SJCRH30 (cell line): ENCODE measurements at regions not wholly inside any gene's neighbourhood (a gene's known extent, or its start where the extent isn't known, plus 50 kb on each side); places are given as distances from the start of the nearest gene placed in this dataset.

ENCODE experiments used
- DNase-seq, 2 experiments: peaks; one replicate each; pipeline ENCODE4 v3.0.0-alpha.2; 2015 to 2020
- H3K27ac ChIP-seq: fragments of 250-450 bp; sonication (Bioruptor Pico); 2 replicates; pipeline ENCODE4 v1.5.1; 2020; ENCODE audit warnings: mild to moderate bottlenecking, moderate library complexity
- H3K27me3 ChIP-seq: fragments of 250-450 bp; sonication (Bioruptor Pico); 2 replicates; pipeline ENCODE4 v1.5.1; 2020; ENCODE audit warnings: mild to moderate bottlenecking, moderate library complexity
- H3K36me3 ChIP-seq: fragments of 250-450 bp; sonication (Bioruptor Pico); 2 replicates; pipeline ENCODE4 v1.5.1; 2020; ENCODE audit warnings: mild to moderate bottlenecking, moderate library complexity
- H3K4me1 ChIP-seq: fragments of 250-450 bp; sonication (Bioruptor Pico); 2 replicates; pipeline ENCODE4 v1.5.1; 2020; ENCODE audit warnings: mild to moderate bottlenecking, moderate library complexity
- H3K4me3 ChIP-seq: fragments of 250-450 bp; sonication (Bioruptor Pico); 2 replicates; pipeline ENCODE4 v1.5.1; 2020; ENCODE audit warnings: mild to moderate bottlenecking, moderate library complexity
- H3K9me3 ChIP-seq: fragments of 250-450 bp; sonication (Bioruptor Pico); replicated peaks from 2 replicates; pipeline ENCODE4 v1.5.1; 2020; ENCODE audit warnings: mild to moderate bottlenecking, moderate library complexity

GRCh38 chr18:41860987-41861386 lies 94.0 kb upstream of the PIK3C3 start:
- H3K36me3 ChIP-seq: no peaks in the 10 kb centered on the region
- DNase-seq: no peak
- H3K27me3 ChIP-seq: no peaks in the 10 kb centered on the region
- H3K9me3 ChIP-seq: no peaks in the 10 kb centered on the region
- no peaks in the 10 kb centered on the region for H3K4me1 ChIP-seq
- no peak overlapping the region for H3K27ac ChIP-seq
- H3K4me3 ChIP-seq: no peak overlapping the region

GRCh38 chr18:41858761-41859555 lies 96.1 kb upstream of the PIK3C3 start:
- no peaks in the 10 kb centered on the region for H3K36me3 ChIP-seq
- DNase-seq: no peak

GRCh38 chr18:41853280-41853679 lies 101.8 kb upstream of the PIK3C3 start:
- Histone ChIP-seq H3K4me1 (no peaks in the 10 kb centered on the region), H3K9me3 (no peaks in the 10 kb centered on the region), H3K36me3 (no peaks in the 10 kb centered on the region), H3K27me3 (no peaks in the 10 kb centered on the region), H3K27ac (no peak overlapping the region), H3K4me3 (no peak overlapping the region)
- no peak for DNase-seq

More at GRCh38 chr18:41858761-41859555, 96.1 kb upstream of the PIK3C3 start:
- Histone ChIP-seq H3K4me1 (no peaks in the 10 kb centered on the region), H3K4me3 (no peak overlapping the region), H3K9me3 (no peaks in the 10 kb centered on the region), H3K27me3 (no peaks in the 10 kb centered on the region), H3K27ac (no peak overlapping the region)

GRCh38 chr18:41850781-41851180 lies 104.3 kb upstream of the PIK3C3 start:
- Histone ChIP-seq H3K9me3 (no peaks in the 10 kb centered on the region), H3K27ac (no peak overlapping the region), H3K36me3 (no peaks in the 10 kb centered on the region), H3K4me1 (no peaks in the 10 kb centered on the region), H3K4me3 (no peak overlapping the region), H3K27me3 (no peaks in the 10 kb centered on the region)
- DNase-seq: no peak

- Histone ChIP-seq H3K4me1 (no peaks in the 10 kb centered on the region), H3K27ac (no peak overlapping the region), H3K4me3 (no peak overlapping the region), H3K9me3 (no peaks in the 10 kb centered on the region), H3K27me3 (no peaks in the 10 kb centered on the region), H3K36me3 (no peaks in the 10 kb centered on the region)
- DNase-seq: no peak
These were observed 105.4 kb upstream of the PIK3C3 start for GRCh38 chr18:41849632-41850031.

GRCh38 chr18:41845563-41845962 lies 109.5 kb upstream of the PIK3C3 start:
- H3K4me3 ChIP-seq: no peak overlapping the region
- H3K4me1 ChIP-seq: no peaks in the 10 kb centered on the region
- no peak for DNase-seq
- no peaks in the 10 kb centered on the region for H3K9me3 ChIP-seq
- H3K36me3 ChIP-seq: no peaks in the 10 kb centered on the region
- H3K27ac ChIP-seq: no peak overlapping the region
- H3K27me3 ChIP-seq: no peaks in the 10 kb centered on the region

GRCh38 chr18:41842886-41843285 lies 112.1 kb upstream of the PIK3C3 start:
- Histone ChIP-seq H3K27me3 (no peaks in the 10 kb centered on the region), H3K9me3 (no peaks in the 10 kb centered on the region)

GRCh38 chr18:41829647-41830516 lies 125.2 kb upstream of the PIK3C3 start:
- H3K4me1 ChIP-seq: no peaks in the 10 kb centered on the region
- H3K9me3 ChIP-seq: no peaks in the 10 kb centered on the region
- H3K27me3 ChIP-seq: no peaks in the 10 kb centered on the region
- H3K4me3 ChIP-seq: no peak overlapping the region
- DNase-seq: peak in 1 of 2 experiments; percentile 2
- no peaks in the 10 kb centered on the region for H3K36me3 ChIP-seq
- H3K27ac ChIP-seq: no peak overlapping the region

More at GRCh38 chr18:41842886-41843285, 112.1 kb upstream of the PIK3C3 start:
- Histone ChIP-seq H3K4me3 (no peak overlapping the region), H3K36me3 (no peaks in the 10 kb centered on the region), H3K27ac (no peak overlapping the region), H3K4me1 (no peaks in the 10 kb centered on the region)
- no peak for DNase-seq

GRCh38 chr18:41828137-41828536 lies 126.9 kb upstream of the PIK3C3 start:
- H3K27ac ChIP-seq: no peak overlapping the region
- H3K4me1 ChIP-seq: no peaks in the 10 kb centered on the region
- H3K9me3 ChIP-seq: no peaks in the 10 kb centered on the region
- H3K4me3 ChIP-seq: no peak overlapping the region
- DNase-seq: no peak
- H3K36me3 ChIP-seq: no peaks in the 10 kb centered on the region
- no peaks in the 10 kb centered on the region for H3K27me3 ChIP-seq

- Histone ChIP-seq H3K4me1 (no peaks in the 10 kb centered on the region), H3K9me3 (no peaks in the 10 kb centered on the region), H3K27me3 (no peaks in the 10 kb centered on the region), H3K36me3 (no peaks in the 10 kb centered on the region), H3K27ac (no peak overlapping the region), H3K4me3 (no peak overlapping the region)
- no peak for DNase-seq
These were observed 134.2 kb upstream of the PIK3C3 start for GRCh38 chr18:41820784-41821183.

GRCh38 chr18:41818381-41819355 lies 136.4 kb upstream of the PIK3C3 start:
- no peak overlapping the region for H3K27ac ChIP-seq
- no peaks in the 10 kb centered on the region for H3K9me3 ChIP-seq
- H3K36me3 ChIP-seq: no peaks in the 10 kb centered on the region
- DNase-seq: no peak
- no peaks in the 10 kb centered on the region for H3K27me3 ChIP-seq
- no peaks in the 10 kb centered on the region for H3K4me1 ChIP-seq
- H3K4me3 ChIP-seq: no peak overlapping the region

GRCh38 chr18:41814651-41815050 lies 140.4 kb upstream of the PIK3C3 start:
- Histone ChIP-seq H3K4me3 (no peak overlapping the region), H3K4me1 (no peaks in the 10 kb centered on the region), H3K9me3 (no peaks in the 10 kb centered on the region), H3K36me3 (no peaks in the 10 kb centered on the region), H3K27ac (no peak overlapping the region), H3K27me3 (no peaks in the 10 kb centered on the region)
- no peak for DNase-seq

GRCh38 chr18:41809652-41810051 lies 145.4 kb upstream of the PIK3C3 start:
- Histone ChIP-seq H3K36me3 (no peaks in the 10 kb centered on the region), H3K9me3 (no peaks in the 10 kb centered on the region), H3K4me3 (no peak overlapping the region), H3K27me3 (no peaks in the 10 kb centered on the region), H3K27ac (no peak overlapping the region), H3K4me1 (no peaks in the 10 kb centered on the region)
- DNase-seq: peak in 1 of 2 experiments; percentile 1

GRCh38 chr18:41805341-41805740 lies 149.7 kb upstream of the PIK3C3 start:
- H3K4me1 ChIP-seq: no peaks in the 10 kb centered on the region
- no peaks in the 10 kb centered on the region for H3K9me3 ChIP-seq
- H3K36me3 ChIP-seq: no peaks in the 10 kb centered on the region
- H3K4me3 ChIP-seq: no peak overlapping the region
- H3K27me3 ChIP-seq: no peaks in the 10 kb centered on the region
- no peak overlapping the region for H3K27ac ChIP-seq
- no peak for DNase-seq
